ENCODE measurements at regions not wholly inside any gene's neighbourhood (a gene's known extent, or its start where the extent isn't known, plus 50 kb on each side); places are given as distances from the start of the nearest gene placed in this dataset.

GRCh38 chr12:72105849-72106248 lies 166.3 kb upstream of the TRHDE start:
- no peak for TF ChIP-seq RBBP5 (conservative IDR thresholded peaks at IDR 0.05)
- no peak for TF ChIP-seq ZSCAN29 (IDR thresholded peaks at IDR 0.05)
- no peak for TF ChIP-seq USF1 (IDR thresholded peaks at IDR 0.05; ENCODE audit: borderline replicate concordance, extremely low read length, insufficient read depth, low read depth, low read length)
- TF ChIP-seq SMAD1 (IDR thresholded peaks at IDR 0.05; ENCODE audit: low read depth, partially characterized antibody): no peak
- no peak for TF ChIP-seq CTCF (IDR thresholded peaks at IDR 0.05 in 2 of 3, conservative IDR thresholded peaks at IDR 0.05 in 1 of 3; ENCODE audit: control insufficient read depth in 2 of 3, extremely low read depth in 1 of 3, insufficient read depth in 1 of 3, low read depth in 3 of 3, low read length in 3 of 3)
- TF ChIP-seq SUZ12 (IDR thresholded peaks at IDR 0.05; ENCODE audit: unreplicated experiment): no peak
- no peak for TF ChIP-seq ZBTB33 (IDR thresholded peaks at IDR 0.05)
- TF ChIP-seq CEBPB (IDR thresholded peaks at IDR 0.05; ENCODE audit: borderline replicate concordance in 1 of 2, low read depth in 2 of 2, low read length in 2 of 2): no peak
- TF ChIP-seq POLR2AphosphoS5 (IDR thresholded peaks at IDR 0.05; ENCODE audit: low read length): no peak

All from GM12878 (cell line).